SH-SY5Y (cell line): ENCODE measurements at regions not wholly inside any gene's neighbourhood (a gene's known extent, or its start where the extent isn't known, plus 50 kb on each side); places are given as distances from the start of the nearest gene placed in this dataset.

ENCODE experiments used
- GATA2 ChIP-seq: IDR thresholded peaks from 2 replicates; pipeline ENCODE4 v1.6.1; 2011; ENCODE audit warnings: mild to moderate bottlenecking, low read depth, low read length
- GATA3 ChIP-seq: IDR thresholded peaks from 2 replicates; pipeline ENCODE4 v1.6.1; 2011; ENCODE audit warnings: low read depth, mild to moderate bottlenecking, low read length, moderate library complexity

GRCh38 chr14:89466944-89467343 lies 49.9 kb upstream of the FOXN3 start:
- no peak for TF ChIP-seq GATA2
- TF ChIP-seq GATA3, result no peak
